Stimulated activated CD4-positive, alpha-beta T cell treated with anti-CD3 and anti-CD28 coated beads, Interleukin-2, amount 100 ng/mL, for 48 hours (primary cell): ENCODE measurements at regions not wholly inside any gene's neighbourhood (a gene's known extent, or its start where the extent isn't known, plus 50 kb on each side); places are given as distances from the start of the nearest gene placed in this dataset.

Experiments used
- DNase-seq, 2 donors: peaks; one replicate each; pipeline ENCODE4 v3.0.0-alpha.2; 2020

DNA sequence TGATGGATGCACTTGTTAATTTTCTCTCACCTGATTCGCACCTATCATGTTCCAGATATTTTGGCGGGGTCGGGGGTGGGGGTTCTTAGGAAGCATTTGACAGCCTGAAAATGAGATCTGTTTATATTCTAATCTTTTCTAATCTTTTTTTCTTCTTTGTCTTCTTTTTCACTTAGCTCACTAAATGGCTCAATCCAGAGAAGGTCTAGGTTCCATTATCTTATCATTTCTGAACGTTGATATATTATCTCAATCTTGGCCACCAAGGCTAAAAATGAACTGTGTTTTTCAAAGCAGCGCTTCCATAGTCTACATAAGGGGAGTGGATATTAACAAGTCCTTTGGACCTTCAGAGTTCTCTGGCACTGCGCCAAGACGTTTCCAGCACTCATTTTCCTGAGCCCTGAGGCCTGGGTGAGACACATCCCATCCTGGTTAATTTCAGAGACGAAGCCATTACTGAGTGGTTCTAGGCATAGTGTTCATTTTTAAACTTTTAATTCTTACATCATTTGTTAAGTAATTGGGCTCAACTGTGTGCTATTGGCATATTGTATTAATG lies 229.0 kb downstream of the SOX11 start:
- DNase-seq, result no peak

DNA sequence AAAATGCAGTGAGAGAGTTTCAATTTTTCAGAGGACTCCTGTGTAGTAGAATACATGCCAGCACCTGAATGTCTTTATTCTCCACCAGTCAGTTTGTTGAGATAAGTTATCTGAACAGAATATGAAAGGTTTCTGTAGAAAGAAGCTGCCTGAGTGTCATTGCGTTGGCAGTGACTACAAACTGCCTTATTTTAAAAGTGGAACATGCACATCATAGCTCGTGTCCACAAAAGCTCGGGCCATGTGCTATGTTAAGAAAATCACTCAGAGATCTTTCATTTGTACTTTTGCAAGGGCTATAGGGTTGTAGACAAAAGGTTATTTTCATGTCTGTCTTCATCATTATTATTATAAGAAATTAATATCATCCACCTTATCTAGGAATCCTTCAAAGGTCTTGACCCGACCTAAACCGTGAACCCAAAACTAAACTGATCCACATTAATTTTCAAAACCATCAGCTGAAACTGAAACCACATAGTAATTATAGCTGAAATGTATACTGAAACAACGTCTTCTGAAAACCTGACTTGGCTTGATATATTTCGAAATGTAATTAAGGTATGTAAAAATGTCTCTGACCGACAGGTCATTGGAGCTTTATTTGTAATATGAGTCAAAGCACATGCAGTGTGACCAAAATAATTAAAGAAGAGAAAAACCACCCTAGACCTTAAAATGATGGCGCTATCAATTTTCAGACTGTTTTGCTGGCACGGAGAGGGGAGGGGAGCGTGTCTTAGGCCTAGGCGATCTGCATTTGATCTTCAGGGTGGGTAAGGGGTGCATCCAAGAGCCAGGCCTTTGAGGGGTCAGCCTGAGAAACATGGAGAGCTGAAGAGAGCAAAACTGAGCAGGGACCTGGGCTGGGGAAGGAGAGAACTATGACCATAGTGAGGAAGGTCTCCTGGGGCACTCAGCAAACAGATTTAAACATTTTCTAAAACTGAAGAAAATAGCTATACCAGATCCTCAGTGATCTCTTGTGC lies 232.1 kb downstream of the SOX11 start:
- no peak for DNase-seq

DNA sequence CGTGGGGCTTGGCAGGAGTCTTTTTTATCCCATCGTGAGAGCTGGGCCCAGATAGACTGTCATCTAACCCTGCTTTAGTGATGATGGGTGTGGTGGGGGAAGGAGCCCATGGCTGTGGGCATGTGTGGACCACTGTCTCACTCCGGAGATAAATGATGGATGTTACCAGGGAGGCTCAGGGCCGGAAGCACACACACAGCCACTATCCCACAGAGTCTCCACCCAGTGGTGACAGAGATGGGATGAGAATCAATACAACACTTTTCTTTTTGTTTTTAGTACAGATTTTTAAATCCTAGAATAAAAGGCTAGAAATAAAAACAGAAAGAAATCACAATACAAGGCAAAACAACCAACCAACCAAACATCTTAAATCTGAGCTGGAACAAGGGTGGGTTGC lies 233.4 kb downstream of the SOX11 start:
- DNase-seq, result no peak

DNA sequence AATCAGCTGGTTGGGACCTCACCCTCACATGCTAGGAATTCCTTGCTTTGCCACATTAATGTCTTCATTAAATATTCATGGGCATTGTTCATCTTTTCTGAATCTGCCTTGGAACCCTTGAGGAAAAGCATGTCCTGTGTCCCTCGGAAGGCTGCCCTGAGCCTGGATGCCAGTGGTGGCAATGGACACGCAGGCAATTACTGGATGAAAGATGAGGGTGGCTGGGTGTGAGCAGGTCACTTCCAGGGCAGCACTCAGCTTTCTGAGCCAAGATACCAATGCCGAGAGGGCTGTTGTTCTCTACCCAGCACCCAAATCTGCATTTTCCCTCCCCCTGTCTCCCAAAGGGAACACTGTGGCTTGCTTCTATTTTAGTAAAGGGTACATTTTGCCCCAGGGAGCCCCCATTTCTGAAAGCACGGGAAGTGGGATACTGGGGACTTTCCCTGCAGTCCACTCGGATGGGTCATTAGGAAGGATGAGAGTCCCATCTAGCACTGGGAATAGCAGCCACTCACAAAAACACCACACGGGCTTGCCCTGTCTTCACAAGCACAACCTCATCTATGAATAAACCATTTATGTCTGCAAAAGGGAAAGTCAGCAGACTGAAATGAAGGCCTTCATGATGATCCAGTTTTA lies 234.8 kb downstream of the SOX11 start:
- no peak for DNase-seq

DNA sequence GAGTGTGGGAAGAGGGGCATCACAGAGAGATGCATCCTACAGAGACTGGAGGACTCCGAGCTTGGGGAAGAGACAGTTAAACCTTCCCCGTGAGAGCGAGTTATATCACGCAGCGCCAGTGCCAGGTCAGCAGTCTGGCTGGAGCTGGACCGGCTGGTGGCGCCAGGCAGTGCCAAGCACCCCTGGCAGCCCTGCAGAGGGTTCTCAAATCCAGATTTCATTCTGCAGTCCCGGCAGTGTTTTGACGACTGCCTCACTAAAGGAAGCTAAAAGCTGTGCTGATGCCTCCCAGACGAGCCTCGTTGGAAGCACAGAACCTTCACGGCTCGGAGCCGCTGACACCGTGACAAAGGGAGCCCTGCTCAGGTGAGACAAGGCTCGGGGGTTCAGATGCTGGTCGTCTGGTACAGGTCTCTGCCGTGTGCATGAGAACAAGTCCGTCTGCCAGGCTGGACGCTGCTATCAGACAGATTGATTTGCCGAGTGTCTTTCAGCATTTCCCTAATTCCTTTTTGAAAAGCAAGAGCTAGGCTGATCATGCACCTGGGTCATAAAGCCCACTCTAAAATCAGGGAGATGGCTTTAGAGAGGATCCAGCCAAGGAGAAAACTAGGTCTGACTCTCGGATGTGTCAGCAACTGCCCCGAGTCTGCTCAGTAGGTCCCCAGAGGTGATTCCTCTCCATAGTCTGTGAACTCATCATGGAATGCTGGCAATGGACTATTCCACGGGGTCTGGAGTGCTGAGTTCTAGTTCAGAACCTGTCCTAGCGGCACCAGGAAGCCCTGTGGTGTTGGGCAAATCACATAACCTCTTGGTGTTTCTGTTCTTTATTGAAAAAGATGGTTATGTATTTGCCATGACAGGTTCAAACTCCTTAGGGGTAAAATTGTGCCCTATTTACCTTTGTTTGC lies 240.6 kb downstream of the SOX11 start:
- no peak for DNase-seq

DNA sequence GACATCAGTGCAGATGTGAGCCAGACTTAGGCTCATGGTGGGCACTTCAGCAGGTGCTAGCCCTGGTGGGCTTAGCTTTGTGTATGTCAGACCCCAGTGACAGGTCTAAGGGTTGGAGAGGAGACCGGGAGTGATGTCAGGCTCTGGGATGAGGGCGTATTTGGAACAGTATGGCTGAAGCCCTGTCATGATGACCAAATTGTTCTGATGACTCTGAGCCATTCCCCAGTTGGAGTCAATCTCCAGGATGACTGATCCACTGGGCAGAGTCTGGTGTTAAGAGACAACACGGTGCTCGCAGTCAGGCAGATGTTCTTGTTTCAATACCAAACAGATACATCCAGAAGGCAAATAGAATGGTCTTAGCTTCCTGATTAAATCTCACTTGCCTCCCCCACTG lies 241.5 kb downstream of the SOX11 start:
- no peak for DNase-seq

DNA sequence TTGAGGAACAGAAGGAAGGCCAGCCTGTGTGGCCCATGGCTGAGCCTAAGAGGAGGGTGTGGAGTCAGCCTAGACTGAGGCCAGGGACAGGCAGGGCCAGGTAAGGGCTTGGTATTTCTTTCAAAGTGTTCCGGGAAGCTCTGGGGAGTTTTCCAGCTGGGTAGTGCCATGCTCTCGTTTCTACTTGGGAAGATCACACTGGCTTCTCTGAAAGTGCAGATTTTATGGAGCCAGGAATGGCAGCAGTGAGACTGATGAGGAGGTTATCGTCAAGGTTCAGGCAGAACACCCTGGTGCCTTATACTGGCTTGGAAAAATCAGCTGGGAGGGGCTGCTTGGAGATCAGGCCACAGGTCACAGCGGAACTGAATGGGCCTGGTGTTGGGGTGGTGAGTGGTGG lies 245.1 kb downstream of the SOX11 start:
- no peak for DNase-seq

DNA sequence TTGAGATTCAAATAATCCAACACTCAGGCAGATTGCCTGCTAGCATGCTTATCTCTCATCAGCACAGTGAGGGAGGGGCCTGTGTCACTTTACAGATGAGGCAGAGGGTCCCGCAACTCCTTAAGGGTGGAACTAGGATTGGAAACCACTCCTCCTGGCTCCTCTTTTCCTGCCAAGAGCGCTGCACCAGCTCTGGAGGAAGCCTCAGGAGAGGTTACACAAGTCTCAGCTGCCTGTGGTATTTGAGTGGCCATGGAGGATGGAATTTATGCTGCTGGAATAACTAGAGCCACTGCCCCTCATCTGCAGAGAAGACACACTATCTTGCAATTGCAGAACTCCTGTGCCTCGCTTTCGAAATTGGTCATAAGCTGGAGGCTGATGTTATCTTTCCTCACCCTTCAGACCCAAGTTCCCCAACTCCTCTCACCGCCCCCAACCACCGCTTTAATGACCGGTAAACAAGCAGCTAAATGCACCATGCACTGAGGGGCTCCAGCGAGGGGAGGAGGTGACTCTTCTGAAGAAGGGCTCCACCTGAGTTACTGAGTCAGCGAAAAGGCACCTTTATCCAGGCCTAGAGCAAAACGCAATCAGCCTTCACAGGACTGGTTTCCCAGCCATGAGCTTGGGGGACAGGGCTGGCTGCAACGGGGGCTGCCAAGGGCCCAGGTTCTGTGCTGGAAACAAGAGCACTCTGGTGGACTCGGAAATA lies 245.8 kb downstream of the SOX11 start:
- no peak for DNase-seq

DNA sequence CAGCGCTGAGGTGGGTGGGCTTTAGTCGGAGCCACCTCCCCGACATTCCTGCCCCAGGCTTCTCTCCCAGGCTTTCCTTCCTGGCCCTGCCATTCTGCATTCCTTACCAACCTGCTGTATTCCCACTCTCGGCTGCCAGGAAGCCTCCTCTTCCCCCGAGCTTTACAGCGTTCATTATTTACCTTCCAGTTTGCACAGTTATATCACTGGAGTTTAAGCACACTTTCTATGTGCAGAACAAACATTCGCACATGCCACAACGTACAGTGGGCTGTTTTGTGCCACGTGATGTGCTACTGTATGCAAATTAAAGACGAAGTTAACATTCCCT lies 246.3 kb downstream of the SOX11 start:
- no peak for DNase-seq

DNA sequence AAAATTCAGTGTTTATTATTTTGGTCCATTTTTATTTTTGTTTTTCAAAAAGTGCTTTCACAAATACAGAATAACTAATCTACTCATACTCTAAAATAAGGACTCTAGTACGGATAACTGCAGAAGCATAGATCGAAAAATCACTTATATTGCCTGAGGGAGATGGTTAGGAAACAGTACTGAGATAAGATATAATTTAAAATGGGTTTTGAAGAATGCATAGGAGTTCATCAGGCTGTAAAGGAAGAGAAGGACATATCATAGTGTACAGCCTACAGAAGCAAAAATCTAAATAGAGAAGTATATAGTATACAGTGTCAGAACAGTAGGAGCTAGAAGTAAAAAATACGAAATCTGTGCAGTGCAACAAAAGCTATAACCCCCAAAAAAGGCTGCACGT lies 247.4 kb downstream of the SOX11 start:
- no peak for DNase-seq

DNA sequence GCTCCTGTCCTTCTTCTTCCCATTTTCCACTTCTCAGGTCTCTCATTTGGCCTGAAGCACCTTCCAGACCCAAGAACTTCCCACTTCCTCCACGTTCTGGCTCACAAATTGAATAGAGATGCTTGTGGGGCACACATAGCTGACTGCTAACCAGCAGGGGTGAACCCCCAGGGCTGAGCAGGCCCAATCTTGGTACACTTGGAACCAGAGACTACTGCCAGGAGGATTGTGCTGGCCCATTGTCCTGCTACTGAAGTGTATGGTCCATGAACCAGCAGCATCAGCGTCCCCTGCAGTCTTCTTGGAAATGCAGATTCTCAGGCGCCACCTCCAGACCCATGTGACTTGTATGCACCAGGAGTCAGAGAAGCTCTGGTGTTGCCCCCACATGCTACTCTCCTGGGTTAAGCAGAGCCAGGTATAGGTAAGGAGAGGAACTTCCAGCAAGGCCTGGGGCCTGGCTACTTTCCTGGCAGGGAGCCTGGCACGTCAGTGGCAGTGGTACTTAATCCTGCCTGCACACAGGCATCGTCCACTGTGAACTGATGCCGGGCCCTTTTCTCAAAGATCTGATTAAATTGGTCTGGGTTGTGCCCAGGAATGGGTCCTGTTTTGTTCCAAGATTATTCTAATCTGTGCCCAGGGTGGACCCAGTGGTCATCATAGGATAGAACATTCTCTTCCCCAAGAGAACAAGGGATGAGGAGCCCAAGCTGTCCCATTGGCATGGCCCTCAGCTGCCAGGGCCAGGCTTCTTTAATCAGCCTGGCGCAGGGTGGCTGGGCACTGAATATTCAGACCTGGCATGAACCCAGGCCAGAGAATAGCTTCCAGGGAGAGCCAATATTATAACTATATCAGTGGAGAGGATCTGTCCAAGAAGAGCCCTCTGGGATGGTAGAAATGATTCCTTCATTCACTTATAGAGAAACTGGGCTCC lies 248.7 kb downstream of the SOX11 start:
- no peak for DNase-seq

DNA sequence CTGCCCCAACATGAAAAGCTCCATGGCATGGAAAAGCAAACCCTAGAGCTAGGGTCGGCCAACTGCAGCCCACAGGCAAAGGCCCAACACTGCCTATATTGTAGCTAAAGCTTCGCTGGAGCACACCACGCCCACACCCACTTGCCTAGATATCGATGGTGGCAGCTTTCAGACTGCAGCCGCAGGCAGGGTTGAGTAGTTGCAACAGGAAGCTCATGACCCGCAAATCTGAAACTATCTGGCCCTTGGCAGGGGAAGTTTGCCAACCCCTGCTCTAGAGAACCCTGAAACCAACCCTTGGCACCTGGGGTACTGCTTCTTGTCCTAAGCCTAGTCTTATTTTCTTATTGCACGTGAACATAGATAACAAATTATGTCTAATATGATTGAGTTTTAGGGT lies 250.0 kb downstream of the SOX11 start:
- DNase-seq, result no peak

DNA sequence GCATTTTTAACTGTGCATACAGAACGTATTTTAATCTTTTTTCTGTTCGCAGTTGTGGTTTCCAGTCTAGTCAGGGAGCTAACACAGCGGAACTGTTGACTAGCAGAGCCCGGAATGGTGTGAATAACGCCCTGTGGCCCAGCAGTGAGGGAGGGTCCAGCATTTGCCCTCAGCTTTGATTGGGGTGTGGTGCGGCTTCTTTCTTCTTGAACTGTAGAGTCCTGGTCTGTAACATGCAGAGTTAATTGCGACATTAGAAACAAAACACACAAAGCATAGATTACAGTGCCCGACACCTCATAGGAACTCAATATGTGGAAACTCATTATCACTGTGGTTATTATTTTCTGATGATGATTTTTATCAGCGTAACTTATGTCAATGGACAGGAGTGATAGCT lies 253.6 kb downstream of the SOX11 start:
- DNase-seq, result no peak

DNA sequence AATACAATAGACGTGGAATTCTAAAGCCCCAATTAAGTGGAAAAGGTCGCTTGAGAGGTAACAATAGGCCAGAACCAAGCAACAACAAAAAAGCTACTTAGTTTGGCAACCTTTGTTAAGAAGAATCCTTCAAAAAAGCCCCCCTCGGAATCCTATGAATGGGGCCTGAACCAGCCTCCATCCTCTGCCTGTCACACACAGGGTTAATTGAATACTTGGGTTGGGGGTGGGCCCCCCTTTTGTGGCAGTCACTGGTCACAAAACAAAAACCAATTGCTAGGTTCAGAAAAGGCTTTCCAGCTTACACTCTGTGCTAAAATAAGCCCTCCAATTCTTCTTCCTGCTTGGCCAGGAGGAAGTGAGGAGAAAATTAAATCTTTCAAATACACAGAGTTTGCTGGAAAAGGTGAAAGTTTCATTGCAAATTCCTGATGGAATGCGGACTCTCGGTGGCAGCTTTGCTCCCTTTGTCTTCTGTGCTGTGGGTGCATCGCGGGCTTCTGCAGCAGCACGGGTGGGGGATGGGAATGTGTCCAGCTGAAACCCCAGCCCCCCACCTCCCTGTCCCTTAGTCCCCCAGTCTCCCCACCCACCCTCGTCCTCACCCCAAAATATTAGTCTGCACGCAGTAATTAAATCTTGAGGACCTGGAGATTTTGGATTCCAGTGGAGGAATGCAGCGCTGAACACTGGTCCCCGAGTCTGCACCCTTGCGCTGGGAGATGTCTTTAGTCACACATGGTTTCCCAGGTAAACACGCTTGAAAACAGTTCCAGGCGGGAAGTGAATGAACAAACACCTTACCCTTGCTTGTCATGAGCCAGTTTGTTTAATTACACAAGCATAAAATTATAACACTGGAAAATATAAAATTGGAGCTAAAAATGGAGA lies 254.3 kb downstream of the SOX11 start:
- no peak for DNase-seq

DNA sequence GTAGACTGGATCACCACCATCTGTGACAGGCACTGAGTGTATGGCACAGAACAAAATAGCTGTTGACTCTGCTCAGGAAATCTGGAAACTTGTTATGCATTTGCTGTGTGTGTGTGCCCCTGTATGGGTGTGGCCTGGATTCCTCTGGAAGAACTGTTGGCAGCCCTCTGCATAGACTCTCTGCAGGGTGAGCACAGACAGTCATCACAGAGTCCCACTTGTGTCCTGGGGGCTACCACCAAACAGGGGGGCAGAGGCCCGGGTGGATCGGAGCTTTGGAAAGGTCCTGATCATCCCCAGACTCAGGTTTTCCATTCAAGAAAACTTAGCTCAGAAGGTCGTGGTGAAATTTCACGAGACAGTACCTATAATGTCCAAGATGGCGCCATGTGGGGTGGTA lies 258.6 kb downstream of the SOX11 start:
- no peak for DNase-seq

DNA sequence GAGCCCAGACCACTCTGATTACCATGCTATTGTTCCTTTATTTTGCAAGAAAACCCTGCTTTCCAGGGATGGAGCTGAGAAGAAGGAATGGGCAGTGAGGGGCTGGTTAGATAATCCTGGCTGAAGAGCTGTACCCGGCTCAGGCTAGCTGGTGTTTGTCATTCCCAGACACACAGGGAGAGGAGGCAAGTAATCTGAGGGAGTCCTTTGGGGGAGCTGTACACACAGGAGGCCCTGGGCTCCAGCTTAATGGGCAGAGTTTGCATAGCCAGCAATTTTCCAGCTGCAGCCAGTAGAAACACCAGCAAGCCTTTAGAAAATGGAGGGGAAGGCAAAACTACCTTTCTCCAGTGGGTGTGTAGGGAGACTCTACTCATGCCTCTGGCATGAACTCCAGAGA lies 259.3 kb downstream of the SOX11 start:
- no peak for DNase-seq

DNA sequence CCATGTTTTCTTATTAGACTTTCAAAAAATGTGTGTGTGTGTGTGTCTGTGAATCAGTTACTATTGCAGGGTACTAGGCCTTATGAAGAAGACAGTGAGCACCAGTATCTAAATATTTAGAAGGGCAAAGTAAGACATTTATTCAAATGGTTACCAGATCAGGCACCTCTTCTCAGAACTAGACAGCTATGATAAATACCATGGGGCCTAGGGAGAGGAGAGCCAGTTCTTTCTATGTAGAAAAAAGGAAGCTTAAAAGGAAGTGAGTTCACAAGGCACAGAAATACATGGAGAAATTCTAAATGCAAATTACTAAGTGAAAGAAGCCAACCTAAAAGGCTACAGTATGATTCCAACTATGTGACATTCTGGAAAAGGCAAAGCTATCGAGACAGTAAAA lies 261.3 kb downstream of the SOX11 start:
- no peak for DNase-seq

DNA sequence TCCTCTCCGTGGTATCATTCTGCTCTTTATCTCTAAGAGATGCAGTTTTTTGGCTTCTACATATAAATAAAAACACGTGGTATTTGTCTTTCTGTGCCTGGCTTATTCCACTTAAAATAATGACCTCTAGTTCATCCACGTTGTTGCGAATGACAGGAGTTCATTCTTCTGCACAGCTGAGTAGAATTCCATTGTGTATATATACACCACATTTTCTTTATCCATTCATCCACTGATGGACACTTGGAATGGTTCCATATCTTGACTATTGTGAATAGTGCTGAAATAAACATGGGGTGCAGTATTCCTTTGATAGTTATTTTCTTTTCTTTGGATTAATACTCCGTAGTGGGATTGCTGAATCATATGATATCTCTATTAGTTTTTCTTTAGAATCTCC lies 262.3 kb downstream of the SOX11 start:
- no peak for DNase-seq

DNA sequence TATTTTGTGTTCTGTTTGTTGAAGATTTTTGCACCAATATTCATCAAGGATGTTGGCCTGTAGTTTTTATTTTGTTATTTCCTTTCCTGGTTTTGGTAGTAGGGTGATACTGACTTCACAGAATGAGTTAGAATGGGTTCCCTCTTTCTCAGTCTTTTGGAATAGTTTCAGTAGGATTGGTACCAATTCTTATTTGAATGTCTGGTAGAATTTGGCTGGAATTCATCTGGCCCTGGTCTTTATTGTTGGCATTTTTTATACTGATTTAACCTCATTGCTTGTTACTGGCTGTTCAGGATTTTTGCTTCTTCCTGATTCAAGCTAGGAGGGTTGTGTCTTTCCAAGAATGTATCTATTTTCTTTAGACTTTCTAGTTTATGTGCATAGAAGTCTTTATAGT lies 263.7 kb downstream of the SOX11 start:
- no peak for DNase-seq
